Kidney (tissue), 13 donors: ENCODE measurements at regions not wholly inside any gene's neighbourhood (a gene's known extent, or its start where the extent isn't known, plus 50 kb on each side); places are given as distances from the start of the nearest gene placed in this dataset.
A peak's percentile ranks its signal among the peaks of the same experiment; 100 is the strongest.

ENCODE experiments used
- DNase-seq, 5 donors: peaks; one replicate each; pipeline ENCODE4 v3.0.0-alpha.2; 2013 to 2020
- FAIRE-seq: peaks from 2 replicates; lab custom pipeline; 2012; peaks lifted over from hg19 to GRCh38; lab: Jason Lieb, UNC
- H3K27ac ChIP-seq, 2 donors: one replicate each; pipeline ENCODE4 v1.7.0; 2013; ENCODE audit warnings: low read depth in 2 of 2, low read length in 2 of 2, inconsistent platforms in 1 of 2
- H3K27me3 ChIP-seq: one replicate; pipeline ENCODE4 v1.7.1; 2013; ENCODE audit warnings: low read length, inconsistent platforms; ENCODE audit not compliant: control insufficient read depth, insufficient read depth
- H3K36me3 ChIP-seq, 3 donors: one replicate each; pipeline versions ENCODE4 v1.7.0 to v1.7.1; 2013; ENCODE audit warnings: low read length in 3 of 3, control low read depth in 1 of 3, inconsistent platforms in 1 of 3; ENCODE audit not compliant: insufficient read depth in 3 of 3, control insufficient read depth in 2 of 3
- H3K4me1 ChIP-seq, 3 donors: one replicate each; pipeline versions ENCODE4 v1.7.0 to v1.7.1; 2013; ENCODE audit warnings: low read length in 3 of 3, inconsistent platforms in 1 of 3, low read depth in 1 of 3; ENCODE audit not compliant: control insufficient read depth in 2 of 3, insufficient read depth in 2 of 3
- H3K4me3 ChIP-seq, 3 donors: one replicate each; pipeline versions ENCODE4 v1.7.0 to v1.8.1; 2013; ENCODE audit warnings: low read length in 3 of 3, control low read depth in 1 of 3, inconsistent platforms in 1 of 3
- H3K9ac ChIP-seq, 3 donors: one replicate each; pipeline versions ENCODE4 v1.7.0 to v1.7.1; 2013; ENCODE audit warnings: low read length in 3 of 3, control low read depth in 1 of 3, inconsistent platforms in 1 of 3
- H3K9me3 ChIP-seq, 3 donors: one replicate each; pipeline versions ENCODE4 v1.7.0 to v1.7.1; 2013; ENCODE audit warnings: low read length in 3 of 3, control low read depth in 1 of 3, inconsistent platforms in 1 of 3; ENCODE audit not compliant: control insufficient read depth in 2 of 3, insufficient read depth in 1 of 3
- intact Hi-C: fragments of 100-400 bp; cut with DNase I; formaldehyde crosslinking; loops from one replicate; pipeline ENCODE4 v1.11.1; 2022
- TF ChIP-seq, protein P1 (sequence below): IDR thresholded peaks from 3 replicates; pipeline ENCODE4 v1.5.1; 2012; ENCODE audit warnings: mild to moderate bottlenecking, moderate library complexity, borderline replicate concordance; ENCODE audit not compliant: insufficient read depth; ENCODE audit errors: extremely low read depth
- donor health status: control.
- donor health status: control.
- donor health status: control.
- donor health status: control.
- donor health status: control.
- donor health status: DM: yes; HTN: yes; CAD: no.
- donor health status: Normal renal cell carcinoma (clear cell type).

DNA sequence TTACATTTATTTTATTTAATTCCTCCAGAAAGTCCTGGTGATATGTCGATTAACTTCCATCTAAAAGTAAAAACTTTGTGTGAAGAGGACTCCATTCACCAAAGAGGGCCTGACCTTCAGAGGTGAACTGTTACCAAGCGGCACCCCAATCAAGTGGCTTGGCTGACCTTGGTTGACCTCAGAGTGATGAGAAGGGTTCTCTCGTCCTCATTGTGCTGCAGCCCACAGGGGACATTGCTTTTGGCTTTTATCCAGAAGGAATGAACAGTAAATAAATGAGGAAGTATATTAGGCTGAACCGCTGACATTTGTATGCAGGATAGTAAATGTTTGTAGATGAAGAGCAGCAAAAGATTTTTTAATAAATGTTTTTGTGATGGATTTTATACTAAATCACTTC lies 172.4 kb upstream of the MKI67 start:
- H3K27ac ChIP-seq, result no peak overlapping the region
- FAIRE-seq (no peak), DNase-seq (peak in 1 of 5 donors; percentile 18)
- intact Hi-C loops, result no loop called here
- no peak overlapping the region for H3K9ac ChIP-seq
- H3K27me3 ChIP-seq, result no peaks in the 10 kb centered on the region
- no peak overlapping the region for H3K4me3 ChIP-seq
- H3K36me3 ChIP-seq, result no peaks in the 10 kb centered on the region
- no peaks in the 10 kb centered on the region for H3K4me1 ChIP-seq
- TF ChIP-seq, protein P1, sequence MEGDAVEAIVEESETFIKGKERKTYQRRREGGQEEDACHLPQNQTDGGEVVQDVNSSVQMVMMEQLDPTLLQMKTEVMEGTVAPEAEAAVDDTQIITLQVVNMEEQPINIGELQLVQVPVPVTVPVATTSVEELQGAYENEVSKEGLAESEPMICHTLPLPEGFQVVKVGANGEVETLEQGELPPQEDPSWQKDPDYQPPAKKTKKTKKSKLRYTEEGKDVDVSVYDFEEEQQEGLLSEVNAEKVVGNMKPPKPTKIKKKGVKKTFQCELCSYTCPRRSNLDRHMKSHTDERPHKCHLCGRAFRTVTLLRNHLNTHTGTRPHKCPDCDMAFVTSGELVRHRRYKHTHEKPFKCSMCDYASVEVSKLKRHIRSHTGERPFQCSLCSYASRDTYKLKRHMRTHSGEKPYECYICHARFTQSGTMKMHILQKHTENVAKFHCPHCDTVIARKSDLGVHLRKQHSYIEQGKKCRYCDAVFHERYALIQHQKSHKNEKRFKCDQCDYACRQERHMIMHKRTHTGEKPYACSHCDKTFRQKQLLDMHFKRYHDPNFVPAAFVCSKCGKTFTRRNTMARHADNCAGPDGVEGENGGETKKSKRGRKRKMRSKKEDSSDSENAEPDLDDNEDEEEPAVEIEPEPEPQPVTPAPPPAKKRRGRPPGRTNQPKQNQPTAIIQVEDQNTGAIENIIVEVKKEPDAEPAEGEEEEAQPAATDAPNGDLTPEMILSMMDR, result no peak
- H3K9me3 ChIP-seq, result peaks cover 0 to 5% (median 0%) of the 10 kb centered on the region in 3 donors

DNA sequence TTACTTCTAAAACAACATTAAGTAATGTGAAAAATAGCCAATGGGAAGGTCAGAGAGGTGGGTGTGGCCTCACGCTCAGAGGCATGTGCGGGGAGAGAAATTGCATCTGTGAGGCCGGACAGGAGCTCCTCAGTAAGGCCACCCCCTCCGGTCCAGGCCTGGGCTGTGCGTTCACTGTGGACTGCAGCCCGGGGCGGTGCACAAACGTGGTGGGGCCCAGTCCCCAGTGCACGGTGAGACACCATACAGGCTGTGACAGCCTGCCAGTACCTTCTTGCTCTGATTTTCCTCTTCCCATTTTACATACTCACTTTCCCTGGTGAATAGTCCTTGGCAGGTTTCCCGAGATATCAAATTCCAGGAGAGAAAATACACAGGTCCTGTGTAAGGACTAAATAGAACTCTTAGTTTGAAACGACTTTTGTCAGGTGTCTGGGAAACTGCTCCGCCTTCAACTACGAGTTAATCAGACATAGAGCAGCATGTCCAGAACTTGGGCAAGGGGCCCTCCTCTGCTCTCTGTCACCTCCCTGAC lies 174.1 kb upstream of the MKI67 start:
- TF ChIP-seq, protein P1, result no peak
- FAIRE-seq, result no peak
- peak in 2 of 5 donors; percentile 35 to 44 for DNase-seq

DNA sequence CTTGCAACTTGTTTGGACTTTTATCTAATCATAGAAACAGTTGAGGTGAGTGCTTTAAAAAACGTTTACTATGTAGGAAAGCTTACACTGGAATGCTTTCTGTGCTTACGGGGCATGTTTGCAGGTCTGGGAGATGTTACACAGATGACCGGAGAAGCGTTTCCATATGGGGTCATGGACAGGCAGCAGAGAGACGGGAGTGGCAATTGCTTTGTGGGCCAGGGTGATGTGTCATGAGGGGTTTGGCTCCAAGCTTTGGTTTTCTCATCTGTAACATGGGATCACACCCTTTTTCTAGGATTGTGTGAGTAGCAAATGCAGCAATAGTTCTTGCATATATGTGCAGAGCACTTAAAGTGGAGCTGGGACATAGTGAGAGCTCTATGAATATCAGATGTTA lies 174.8 kb upstream of the MKI67 start:
- Histone ChIP-seq H3K27me3 (no peaks in the 10 kb centered on the region), H3K9ac (no peak overlapping the region), H3K4me3 (no peak overlapping the region), H3K4me1 (no peaks in the 10 kb centered on the region), H3K9me3 (peaks cover 0 to 5% (median 0%) of the 10 kb centered on the region in 3 donors), H3K36me3 (no peaks in the 10 kb centered on the region), H3K27ac (no peak overlapping the region)
- intact Hi-C loops, result no loop called here
- no peak for FAIRE-seq
- TF ChIP-seq, protein P1, result no peak
- DNase-seq, result no peak

More for the DNA sequence above, 174.1 kb upstream of the MKI67 start:
- H3K9me3 ChIP-seq, result peaks cover 0 to 5% (median 0%) of the 10 kb centered on the region in 3 donors
- no peaks in the 10 kb centered on the region for H3K27me3 ChIP-seq
- H3K36me3 ChIP-seq, result no peaks in the 10 kb centered on the region
- no peak overlapping the region for H3K9ac ChIP-seq
- intact Hi-C loops, result no loop called here
- no peak overlapping the region for H3K27ac ChIP-seq
- no peak overlapping the region for H3K4me3 ChIP-seq
- no peaks in the 10 kb centered on the region for H3K4me1 ChIP-seq

DNA sequence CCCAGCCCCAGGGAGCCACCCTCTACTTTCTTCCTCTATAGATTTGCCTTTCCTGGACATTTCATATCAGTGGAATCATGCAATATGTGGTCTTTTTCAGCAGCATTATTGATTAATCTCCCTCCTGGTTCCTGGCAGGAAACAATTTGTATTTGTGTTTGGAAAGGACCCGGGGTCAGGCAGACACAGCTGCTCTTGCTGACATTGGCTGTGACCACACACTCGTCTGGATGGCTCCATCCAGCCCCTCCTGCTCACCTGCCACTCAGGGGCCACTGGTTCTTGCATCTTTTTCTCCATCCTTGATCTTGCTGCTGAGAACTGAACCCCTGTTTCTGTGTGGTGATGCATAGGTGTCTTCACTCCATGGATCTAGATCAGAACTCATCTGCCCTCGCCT lies 176.6 kb upstream of the MKI67 start:
- Histone ChIP-seq H3K9me3 (peaks cover 0 to 5% (median 0%) of the 10 kb centered on the region in 3 donors), H3K4me3 (no peak overlapping the region), H3K4me1 (no peaks in the 10 kb centered on the region), H3K36me3 (no peaks in the 10 kb centered on the region), H3K27me3 (no peaks in the 10 kb centered on the region), H3K27ac (no peak overlapping the region), H3K9ac (no peak overlapping the region)
- FAIRE-seq (no peak), DNase-seq (no peak)
- TF ChIP-seq, protein P1, result no peak
- intact Hi-C loops, result no loop called here
